Left lung (tissue), 4 donors: ENCODE measurements at regions not wholly inside any gene's neighbourhood (a gene's known extent, or its start where the extent isn't known, plus 50 kb on each side); places are given as distances from the start of the nearest gene placed in this dataset.

Source experiments
- ATAC-seq: fragments of 200-7000 bp; cut with Tn5 transposase; one replicate; pipeline ENCODE4 v1.9.1; 2020; ENCODE audit warnings: moderate library complexity
- DNase-seq, 4 donors: peaks; one replicate each; pipeline ENCODE4 v3.0.0-alpha.2; 2013 to 2020
- H3K27ac ChIP-seq, 2 donors: fragments of 200-600 bp; sonication (generic) in 1 of 2; one replicate each; pipeline versions ENCODE4 v1.5.0 to v1.8.0; 2020 to 2021
- H3K27me3 ChIP-seq, 2 donors: fragments of 200-600 bp; sonication (generic) in 1 of 2; one replicate each; pipeline versions ENCODE4 v1.5.0 to v1.8.0; 2020 to 2021
- H3K36me3 ChIP-seq, 2 donors: fragments of 200-600 bp; sonication (generic) in 1 of 2; one replicate each; pipeline versions ENCODE4 v1.5.0 to v1.8.0; 2020 to 2021
- H3K4me1 ChIP-seq, 2 donors: fragments of 200-600 bp; one replicate each; pipeline ENCODE4 v1.8.0; 2021
- H3K4me3 ChIP-seq, 2 donors: fragments of 200-600 bp; sonication (generic) in 1 of 2; one replicate each; pipeline versions ENCODE4 v1.5.0 to v1.8.0; 2020 to 2021; ENCODE audit warnings: mild to moderate bottlenecking in 1 of 2
- H3K9me3 ChIP-seq, 2 donors: fragments of 200-600 bp; sonication (generic) in 1 of 2; one replicate each; pipeline versions ENCODE4 v1.5.0 to v1.8.0; 2020 to 2021
- intact Hi-C, 2 donors: fragments of 100-400 bp; cut with DNase I; formaldehyde crosslinking; loops; one replicate each; pipeline versions ENCODE4 v1.11.2 to v1.14.2; 2022
- TF ChIP-seq, protein P1 (sequence below), 2 donors: fragments of 200-600 bp; sonication (generic) in 1 of 2; IDR thresholded peaks; one replicate each; pipeline versions ENCODE4 v1.5.0 to v1.8.0; 2021; ENCODE audit warnings: antibody characterized with exemption in 2 of 2
- donor health status: DM: no; HTN: yes; CAD: no.
- donor health status: DM: no; HTN: no; CAD: no.

GRCh38 chr3:110932567-110932966, 139.0 kb upstream of the NECTIN3 start:
- TF ChIP-seq, protein P1, sequence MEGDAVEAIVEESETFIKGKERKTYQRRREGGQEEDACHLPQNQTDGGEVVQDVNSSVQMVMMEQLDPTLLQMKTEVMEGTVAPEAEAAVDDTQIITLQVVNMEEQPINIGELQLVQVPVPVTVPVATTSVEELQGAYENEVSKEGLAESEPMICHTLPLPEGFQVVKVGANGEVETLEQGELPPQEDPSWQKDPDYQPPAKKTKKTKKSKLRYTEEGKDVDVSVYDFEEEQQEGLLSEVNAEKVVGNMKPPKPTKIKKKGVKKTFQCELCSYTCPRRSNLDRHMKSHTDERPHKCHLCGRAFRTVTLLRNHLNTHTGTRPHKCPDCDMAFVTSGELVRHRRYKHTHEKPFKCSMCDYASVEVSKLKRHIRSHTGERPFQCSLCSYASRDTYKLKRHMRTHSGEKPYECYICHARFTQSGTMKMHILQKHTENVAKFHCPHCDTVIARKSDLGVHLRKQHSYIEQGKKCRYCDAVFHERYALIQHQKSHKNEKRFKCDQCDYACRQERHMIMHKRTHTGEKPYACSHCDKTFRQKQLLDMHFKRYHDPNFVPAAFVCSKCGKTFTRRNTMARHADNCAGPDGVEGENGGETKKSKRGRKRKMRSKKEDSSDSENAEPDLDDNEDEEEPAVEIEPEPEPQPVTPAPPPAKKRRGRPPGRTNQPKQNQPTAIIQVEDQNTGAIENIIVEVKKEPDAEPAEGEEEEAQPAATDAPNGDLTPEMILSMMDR (IDR thresholded peaks at IDR 0.05), result no peak
- Histone ChIP-seq H3K36me3 (no peaks in the 10 kb centered on the region), H3K4me3 (no peak overlapping the region), H3K27me3 (no peaks in the 10 kb centered on the region), H3K27ac (no peak overlapping the region), H3K9me3 (no peaks in the 10 kb centered on the region), H3K4me1 (no peaks in the 10 kb centered on the region)
- peak; percentile 25 for ATAC-seq
- no peak for DNase-seq
- intact Hi-C loops, result no loop called here

GRCh38 chr3:110933821-110934426, 137.7 kb upstream of the NECTIN3 start:
- ATAC-seq, result no peak
- intact Hi-C loops, result no loop called here
- TF ChIP-seq, protein P1 (IDR thresholded peaks at IDR 0.05), result no peak

GRCh38 chr3:110938629-110939028, 133.0 kb upstream of the NECTIN3 start:
- DNase-seq (no peak), ATAC-seq (no peak)
- H3K27ac ChIP-seq, result no peak overlapping the region
- no peak overlapping the region for H3K4me3 ChIP-seq
- no peaks in the 10 kb centered on the region for H3K27me3 ChIP-seq
- no peaks in the 10 kb centered on the region for H3K36me3 ChIP-seq
- H3K9me3 ChIP-seq, result no peaks in the 10 kb centered on the region
- TF ChIP-seq, protein P1 (IDR thresholded peaks at IDR 0.05), result no peak
- H3K4me1 ChIP-seq, result no peaks in the 10 kb centered on the region
- intact Hi-C loops, result no loop called here

More at GRCh38 chr3:110933821-110934426, 137.7 kb upstream of the NECTIN3 start:
- Histone ChIP-seq H3K27ac (no peak overlapping the region), H3K27me3 (no peaks in the 10 kb centered on the region), H3K9me3 (no peaks in the 10 kb centered on the region), H3K36me3 (no peaks in the 10 kb centered on the region), H3K4me1 (no peaks in the 10 kb centered on the region), H3K4me3 (no peak overlapping the region)
- DNase-seq, result no peak

DNA sequence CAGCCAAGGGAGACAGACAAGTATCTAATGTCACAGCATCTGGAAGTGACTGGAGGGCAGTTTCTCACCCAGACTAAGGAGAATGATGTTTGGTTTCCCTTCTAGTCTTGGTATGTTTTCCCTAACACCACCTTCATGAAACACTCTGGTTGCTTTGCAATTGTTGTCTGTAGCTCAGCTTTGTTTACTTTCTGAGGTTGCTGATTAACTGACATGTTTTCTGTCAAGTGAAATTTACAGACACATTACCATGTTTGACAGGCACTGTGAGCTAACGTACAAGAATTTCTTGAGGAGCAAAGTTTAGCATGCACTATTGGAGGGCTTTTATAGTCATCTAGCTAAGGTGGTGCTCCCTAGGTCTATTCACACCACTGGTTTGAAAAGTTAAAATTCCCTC, 131.6 kb upstream of the NECTIN3 start:
- peaks cover 0 to 8% of the 10 kb centered on the region in 2 donors for H3K9me3 ChIP-seq
- DNase-seq (no peak), ATAC-seq (no peak)
- H3K27me3 ChIP-seq, result no peaks in the 10 kb centered on the region
- no peak overlapping the region for H3K4me3 ChIP-seq
- H3K36me3 ChIP-seq, result no peaks in the 10 kb centered on the region
- no peaks in the 10 kb centered on the region for H3K4me1 ChIP-seq
- intact Hi-C loops, result no loop called here
- no peak overlapping the region for H3K27ac ChIP-seq
- TF ChIP-seq, protein P1 (IDR thresholded peaks at IDR 0.05), result no peak

DNA sequence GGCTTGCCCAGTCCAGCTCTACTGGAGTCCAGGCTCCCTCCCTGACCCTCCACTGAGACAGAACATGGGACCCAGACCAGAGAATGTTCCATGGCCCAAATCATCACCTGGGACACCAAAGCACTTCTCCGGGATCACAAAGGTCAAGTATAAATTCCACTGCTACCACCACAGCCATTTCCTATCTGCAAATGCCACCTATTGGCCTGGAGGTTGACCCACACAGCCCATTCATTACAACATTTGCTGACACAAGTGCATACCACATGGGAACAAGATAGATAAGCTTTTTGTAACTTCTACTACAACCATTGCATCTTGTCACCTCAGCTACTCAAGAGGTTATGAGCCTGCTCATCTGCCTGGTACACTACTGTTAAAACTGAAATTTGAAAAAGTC, 126.8 kb upstream of the NECTIN3 start:
- DNase-seq (no peak), ATAC-seq (no peak)
- peaks cover 0 to 54% of the 10 kb centered on the region in 2 donors for H3K9me3 ChIP-seq
- H3K4me1 ChIP-seq, result no peaks in the 10 kb centered on the region
- no peaks in the 10 kb centered on the region for H3K27me3 ChIP-seq
- no peaks in the 10 kb centered on the region for H3K36me3 ChIP-seq
- no peak overlapping the region for H3K27ac ChIP-seq
- TF ChIP-seq, protein P1 (IDR thresholded peaks at IDR 0.05), result no peak
- intact Hi-C loops, result no loop called here
- H3K4me3 ChIP-seq, result no peak overlapping the region
